MM.1S (cell line): ENCODE measurements at regions not wholly inside any gene's neighbourhood (a gene's known extent, or its start where the extent isn't known, plus 50 kb on each side); places are given as distances from the start of the nearest gene placed in this dataset.

Experiments
- DNase-seq: peaks from one replicate; pipeline ENCODE4 v3.0.0-alpha.2; 2015
- H2AFZ ChIP-seq: fragments of 300-600 bp; sonication (generic); 2 replicates; pipeline ENCODE4 v1.6.0; 2016; ENCODE audit warnings: antibody characterized with exemption, low read length
- H3F3A ChIP-seq: fragments of 300-600 bp; sonication (generic); 2 replicates; pipeline ENCODE4 v1.6.1; 2016; ENCODE audit warnings: mild to moderate bottlenecking, antibody characterized with exemption, low read length, moderate library complexity, mixed read lengths; ENCODE audit not compliant: insufficient read depth
- H3K27ac ChIP-seq: fragments of 300-600 bp; sonication (generic); 2 replicates; pipeline ENCODE4 v1.5.1; 2016; ENCODE audit warnings: mild to moderate bottlenecking, low read length
- H3K27me3 ChIP-seq: fragments of 300-600 bp; sonication (generic); replicated peaks from 2 replicates; pipeline ENCODE4 v1.6.0; 2016; ENCODE audit warnings: low read length; ENCODE audit not compliant: insufficient read depth
- H3K36me3 ChIP-seq: fragments of 300-600 bp; sonication (generic); replicated peaks from 2 replicates; pipeline ENCODE4 v1.6.1; 2016; ENCODE audit warnings: mild to moderate bottlenecking, low read length, mixed read lengths; ENCODE audit not compliant: insufficient read depth
- H3K4me1 ChIP-seq: fragments of 300-600 bp; sonication (generic); 2 replicates; pipeline ENCODE4 v1.6.1; 2016; ENCODE audit warnings: low read length, mixed read lengths
- H3K4me2 ChIP-seq: fragments of 300-600 bp; sonication (generic); 2 replicates; pipeline ENCODE4 v1.6.0; 2016; ENCODE audit warnings: low read depth, low read length
- H3K4me3 ChIP-seq: fragments of 300-600 bp; sonication (generic); 2 replicates; pipeline ENCODE4 v1.5.1; 2016; ENCODE audit warnings: low read length, mixed read lengths
- H3K79me2 ChIP-seq: fragments of 300-600 bp; sonication (generic); 2 replicates; pipeline ENCODE4 v1.6.1; 2016; ENCODE audit warnings: mixed run types, low read length, mixed read lengths
- H3K9ac ChIP-seq: fragments of 300-600 bp; sonication (generic); 2 replicates; pipeline ENCODE4 v1.6.1; 2016; ENCODE audit warnings: low read length, mixed read lengths
- H3K9me2 ChIP-seq: fragments of 300-600 bp; sonication (generic); replicated peaks from 2 replicates; pipeline ENCODE4 v1.6.1; 2016; ENCODE audit warnings: mild to moderate bottlenecking, low read length, mixed read lengths; ENCODE audit not compliant: insufficient read depth
- H3K9me3 ChIP-seq: fragments of 300-600 bp; sonication (generic); replicated peaks from 2 replicates; pipeline ENCODE4 v1.6.1; 2016; ENCODE audit warnings: mild to moderate bottlenecking, low read length, mixed read lengths; ENCODE audit not compliant: insufficient read depth
- H4K20me1 ChIP-seq: fragments of 300-600 bp; sonication (generic); 2 replicates; pipeline ENCODE4 v1.6.1; 2016; ENCODE audit warnings: mild to moderate bottlenecking, low read length, moderate library complexity, mixed read lengths; ENCODE audit not compliant: insufficient read depth
- CTCF ChIP-seq: fragments of 300-600 bp; sonication (generic); IDR thresholded peaks from 2 replicates; pipeline ENCODE4 v1.5.1; 2016; ENCODE audit warnings: antibody characterized with exemption, low read length, mixed read lengths
- EZH2 ChIP-seq: fragments of 300-600 bp; sonication (generic); optimal IDR thresholded peaks from 2 replicates; pipeline ENCODE3; 2017; ENCODE audit warnings: low read depth, mild to moderate bottlenecking, antibody characterized with exemption, low read length, mixed read lengths
- EZH2phosphoT487 ChIP-seq: fragments of 300-600 bp; sonication (generic); IDR thresholded peaks from 2 replicates; pipeline ENCODE4 v1.6.1; 2018; ENCODE audit warnings: antibody characterized with exemption, low read length

GRCh38 chr16:35745191-35745590 is 2285.8 kb downstream of the TP53TG3F start:
- Histone ChIP-seq H2AFZ (no peak overlapping the region), H3K27me3 (no peaks in the 10 kb centered on the region), H3K4me2 (no peak overlapping the region), H3K36me3 (no peaks in the 10 kb centered on the region), H3K4me1 (no peaks in the 10 kb centered on the region), H3K9ac (no peak overlapping the region), H3K9me3 (no peaks in the 10 kb centered on the region), H3F3A (no peaks in the 10 kb centered on the region), H3K27ac (no peak overlapping the region), H4K20me1 (no peaks in the 10 kb centered on the region), H3K4me3 (no peak overlapping the region), H3K79me2 (no peaks in the 10 kb centered on the region), H3K9me2 (no peaks in the 10 kb centered on the region)
- DNase-seq, result no peak
- no peak for TF ChIP-seq EZH2
- TF ChIP-seq EZH2phosphoT487, result no peak

- Histone ChIP-seq H2AFZ (no peak overlapping the region), H3F3A (no peaks in the 10 kb centered on the region), H3K36me3 (no peaks in the 10 kb centered on the region), H3K4me3 (no peak overlapping the region), H4K20me1 (no peaks in the 10 kb centered on the region), H3K9me2 (no peaks in the 10 kb centered on the region), H3K9ac (no peak overlapping the region), H3K9me3 (no peaks in the 10 kb centered on the region), H3K4me1 (no peaks in the 10 kb centered on the region), H3K4me2 (no peak overlapping the region), H3K27me3 (no peaks in the 10 kb centered on the region), H3K79me2 (no peaks in the 10 kb centered on the region), H3K27ac (no peak overlapping the region)
- DNase-seq, result no peak
- TF ChIP-seq EZH2phosphoT487 (no peak), EZH2 (no peak), CTCF (no peak)
These were observed 2286.4 kb downstream of the TP53TG3F start for GRCh38 chr16:35745821-35746248.

GRCh38 chr16:35746281-35746962 is 2287.0 kb downstream of the TP53TG3F start:
- H3K27me3 ChIP-seq, result no peaks in the 10 kb centered on the region
- H3K4me2 ChIP-seq, result no peak overlapping the region
- H3K27ac ChIP-seq, result no peak overlapping the region

More at GRCh38 chr16:35746281-35746962, 2287.0 kb downstream of the TP53TG3F start:
- Histone ChIP-seq H4K20me1 (no peaks in the 10 kb centered on the region), H3K9me3 (no peaks in the 10 kb centered on the region), H3K9me2 (no peaks in the 10 kb centered on the region), H2AFZ (no peak overlapping the region), H3K9ac (no peak overlapping the region), H3F3A (no peaks in the 10 kb centered on the region), H3K4me1 (no peaks in the 10 kb centered on the region), H3K36me3 (no peaks in the 10 kb centered on the region), H3K4me3 (no peak overlapping the region), H3K79me2 (no peaks in the 10 kb centered on the region)
- TF ChIP-seq CTCF (no peak), EZH2 (no peak), EZH2phosphoT487 (no peak)
- no peak for DNase-seq
